ENCODE measurements at regions not wholly inside any gene's neighbourhood (a gene's known extent, or its start where the extent isn't known, plus 50 kb on each side); places are given as distances from the start of the nearest gene placed in this dataset.
A peak's percentile ranks its signal among the peaks of the same experiment; 100 is the strongest.

DNA sequence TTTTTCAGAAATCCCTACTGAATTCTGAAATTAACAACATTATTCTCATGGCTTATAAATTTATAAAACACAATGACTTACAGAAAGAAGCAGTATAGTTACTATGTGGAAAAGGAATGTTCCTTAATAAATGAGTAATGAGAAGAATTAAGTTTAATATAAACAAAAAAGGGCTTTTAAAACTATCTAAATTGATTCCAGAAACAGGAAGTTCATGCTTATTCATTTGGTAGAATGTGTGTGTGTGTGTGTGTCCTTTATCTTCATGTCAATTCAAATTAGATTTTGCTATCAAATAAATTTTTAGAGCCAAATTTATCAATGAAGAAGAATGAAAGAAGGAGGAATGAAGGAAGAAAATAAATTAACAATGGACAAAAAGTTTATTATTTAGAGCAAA, 440.8 kb upstream of the LRRTM4 start:
- Histone ChIP-seq H3K36me3 (ENCODE audit: control insufficient read depth in 1 of 2, insufficient read depth in 2 of 2, low read length in 2 of 2) (no peaks in the 10 kb centered on the region), H3K23ac (ENCODE audit: low read length) (no peak overlapping the region), H3K79me1 (ENCODE audit: low read length) (no peaks in the 10 kb centered on the region), H3K9ac (ENCODE audit: low read length) (no peak overlapping the region), H2BK12ac (ENCODE audit: low read length) (no peak overlapping the region), H2AFZ (ENCODE audit: insufficient read depth, low read length, poor library complexity) (no peak overlapping the region), H4K12ac (ENCODE audit: low read depth, low read length) (no peak overlapping the region), H2AK5ac (ENCODE audit: low read length) (no peak overlapping the region), H3K4ac (ENCODE audit: low read depth, low read length) (no peak overlapping the region), H3K27me3 (ENCODE audit: insufficient read depth, low read length) (no peaks in the 10 kb centered on the region), H2BK120ac (ENCODE audit: insufficient read depth, low read length, poor library complexity) (no peak overlapping the region), H4K91ac (ENCODE audit: low read depth, low read length) (no peak overlapping the region), H3K4me3 (ENCODE audit: low read depth, low read length) (no peak overlapping the region), H4K8ac (ENCODE audit: low read depth, low read length) (no peak overlapping the region), H3K9me3 (ENCODE audit: insufficient read depth, low read depth, low read length) (no peaks in the 10 kb centered on the region), H3K79me2 (ENCODE audit: control insufficient read depth, insufficient read depth, low read length, poor library complexity) (no peaks in the 10 kb centered on the region), H2BK5ac (ENCODE audit: low read depth, low read length, poor library complexity) (no peak overlapping the region), H3K27ac (ENCODE audit: low read depth, low read length) (no peak overlapping the region), H3K4me1 (ENCODE audit: control insufficient read depth in 1 of 2, insufficient read depth in 2 of 2, low read length in 2 of 2) (no peaks in the 10 kb centered on the region), H3K18ac (ENCODE audit: low read length) (no peak overlapping the region), H3K14ac (ENCODE audit: low read length) (no peak overlapping the region), H3K4me2 (ENCODE audit: low read length) (no peak overlapping the region)
- DNase-seq = no peak

DNA sequence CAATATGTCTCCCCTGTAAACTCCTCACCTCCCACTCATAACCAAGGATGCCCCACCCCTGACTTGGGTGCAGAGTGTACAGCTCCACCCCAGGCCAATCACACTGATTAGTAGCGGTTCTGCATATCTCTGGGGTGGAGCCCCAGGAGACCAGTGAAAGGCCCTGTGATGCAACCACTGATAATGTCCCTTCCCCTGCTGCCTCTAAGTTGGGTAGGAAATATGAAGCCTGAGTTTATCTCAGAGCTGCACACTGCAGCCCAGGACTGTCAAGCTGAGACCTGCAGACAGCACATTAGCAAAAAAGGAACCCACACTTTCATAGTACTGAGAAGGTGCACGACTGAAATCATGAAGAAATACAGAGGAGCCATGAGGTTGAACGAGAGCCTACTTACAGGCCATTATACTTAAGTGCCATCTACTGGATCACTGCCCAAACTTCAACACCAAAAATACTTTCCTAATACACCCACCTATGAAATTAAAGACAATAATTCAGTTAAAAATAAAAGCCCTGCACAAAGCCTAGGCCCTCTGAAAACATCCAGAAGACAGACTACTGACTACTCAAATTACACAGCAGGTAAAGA, 455.4 kb upstream of the LRRTM4 start:
- H3K27ac ChIP-seq (ENCODE audit: low read depth, low read length) = no peak overlapping the region
- H2BK120ac ChIP-seq (ENCODE audit: insufficient read depth, low read length, poor library complexity) = no peak overlapping the region
- no peak overlapping the region for H2AFZ ChIP-seq (ENCODE audit: insufficient read depth, low read length, poor library complexity)
- peaks cover 2% of the 10 kb centered on the region for H3K9me3 ChIP-seq (ENCODE audit: insufficient read depth, low read depth, low read length)
- no peak overlapping the region for H3K18ac ChIP-seq (ENCODE audit: low read length)
- no peak overlapping the region for H3K4me3 ChIP-seq (ENCODE audit: low read depth, low read length)
- peak in 1 of 2 donors; percentile 1 for DNase-seq
- no peaks in the 10 kb centered on the region for H3K79me1 ChIP-seq (ENCODE audit: low read length)
- H2BK5ac ChIP-seq (ENCODE audit: low read depth, low read length, poor library complexity) = no peak overlapping the region
- H3K4me1 ChIP-seq (ENCODE audit: control insufficient read depth in 1 of 2, insufficient read depth in 2 of 2, low read length in 2 of 2) = no peaks in the 10 kb centered on the region
- no peak overlapping the region for H2BK12ac ChIP-seq (ENCODE audit: low read length)
- no peak overlapping the region for H4K91ac ChIP-seq (ENCODE audit: low read depth, low read length)
- no peak overlapping the region for H3K23ac ChIP-seq (ENCODE audit: low read length)
- no peak overlapping the region for H3K4me2 ChIP-seq (ENCODE audit: low read length)
- WGBS (ENCODE audit: extremely low coverage, insufficient coverage, insufficient read length) = no CpG with 5 or more reads among the region's 3 CpGs
- H3K14ac ChIP-seq (ENCODE audit: low read length) = no peak overlapping the region
- H3K9ac ChIP-seq (ENCODE audit: low read length) = no peak overlapping the region
- no peaks in the 10 kb centered on the region for H3K36me3 ChIP-seq (ENCODE audit: control insufficient read depth in 1 of 2, insufficient read depth in 2 of 2, low read length in 2 of 2)
- H4K8ac ChIP-seq (ENCODE audit: low read depth, low read length) = no peak overlapping the region
- no peak overlapping the region for H3K4ac ChIP-seq (ENCODE audit: low read depth, low read length)
- no peaks in the 10 kb centered on the region for H3K79me2 ChIP-seq (ENCODE audit: control insufficient read depth, insufficient read depth, low read length, poor library complexity)
- no peak overlapping the region for H2AK5ac ChIP-seq (ENCODE audit: low read length)
- no peaks in the 10 kb centered on the region for H3K27me3 ChIP-seq (ENCODE audit: insufficient read depth, low read length)
- H4K12ac ChIP-seq (ENCODE audit: low read depth, low read length) = no peak overlapping the region

DNA sequence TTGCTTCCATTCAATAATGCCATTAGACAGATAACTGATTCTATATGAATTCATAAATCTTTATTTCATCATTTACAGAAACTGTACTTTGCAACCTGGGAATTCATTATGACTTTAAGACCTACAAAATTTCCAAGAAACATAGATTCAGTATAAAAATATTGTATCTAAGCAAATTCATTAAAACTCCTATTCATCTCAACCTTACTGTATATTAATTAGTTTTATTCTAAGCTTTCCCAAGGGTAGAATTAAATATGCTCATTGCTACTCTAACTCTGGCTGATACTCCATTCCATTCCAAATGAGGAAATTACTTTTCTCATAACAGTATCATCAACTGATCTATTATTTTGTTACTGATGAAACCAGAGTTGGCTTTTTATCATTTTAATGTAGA, 473.0 kb upstream of the LRRTM4 start:
- no peak overlapping the region for H3K27ac ChIP-seq (ENCODE audit: low read depth, low read length)
- no peaks in the 10 kb centered on the region for H3K36me3 ChIP-seq (ENCODE audit: control insufficient read depth in 1 of 2, insufficient read depth in 2 of 2, low read length in 2 of 2)
- no peak overlapping the region for H3K23ac ChIP-seq (ENCODE audit: low read length)
- H3K4me1 ChIP-seq (ENCODE audit: control insufficient read depth in 1 of 2, insufficient read depth in 2 of 2, low read length in 2 of 2) = no peaks in the 10 kb centered on the region
- H2BK5ac ChIP-seq (ENCODE audit: low read depth, low read length, poor library complexity) = no peak overlapping the region
- H3K79me1 ChIP-seq (ENCODE audit: low read length) = no peaks in the 10 kb centered on the region
- H3K79me2 ChIP-seq (ENCODE audit: control insufficient read depth, insufficient read depth, low read length, poor library complexity) = no peaks in the 10 kb centered on the region
- H2AFZ ChIP-seq (ENCODE audit: insufficient read depth, low read length, poor library complexity) = no peak overlapping the region
- H4K12ac ChIP-seq (ENCODE audit: low read depth, low read length) = no peak overlapping the region
- no peak overlapping the region for H3K14ac ChIP-seq (ENCODE audit: low read length)
- H2AK5ac ChIP-seq (ENCODE audit: low read length) = no peak overlapping the region
- no peak for DNase-seq
- no peak overlapping the region for H3K4ac ChIP-seq (ENCODE audit: low read depth, low read length)
- H2BK120ac ChIP-seq (ENCODE audit: insufficient read depth, low read length, poor library complexity) = no peak overlapping the region
- no peak overlapping the region for H2BK12ac ChIP-seq (ENCODE audit: low read length)
- no peak overlapping the region for H3K9ac ChIP-seq (ENCODE audit: low read length)
- no peaks in the 10 kb centered on the region for H3K27me3 ChIP-seq (ENCODE audit: insufficient read depth, low read length)
- H3K4me3 ChIP-seq (ENCODE audit: low read depth, low read length) = no peak overlapping the region
- no peak overlapping the region for H4K8ac ChIP-seq (ENCODE audit: low read depth, low read length)
- no peak overlapping the region for H4K91ac ChIP-seq (ENCODE audit: low read depth, low read length)
- H3K9me3 ChIP-seq (ENCODE audit: insufficient read depth, low read depth, low read length) = no peaks in the 10 kb centered on the region
- H3K4me2 ChIP-seq (ENCODE audit: low read length) = no peak overlapping the region
- no peak overlapping the region for H3K18ac ChIP-seq (ENCODE audit: low read length)

DNA sequence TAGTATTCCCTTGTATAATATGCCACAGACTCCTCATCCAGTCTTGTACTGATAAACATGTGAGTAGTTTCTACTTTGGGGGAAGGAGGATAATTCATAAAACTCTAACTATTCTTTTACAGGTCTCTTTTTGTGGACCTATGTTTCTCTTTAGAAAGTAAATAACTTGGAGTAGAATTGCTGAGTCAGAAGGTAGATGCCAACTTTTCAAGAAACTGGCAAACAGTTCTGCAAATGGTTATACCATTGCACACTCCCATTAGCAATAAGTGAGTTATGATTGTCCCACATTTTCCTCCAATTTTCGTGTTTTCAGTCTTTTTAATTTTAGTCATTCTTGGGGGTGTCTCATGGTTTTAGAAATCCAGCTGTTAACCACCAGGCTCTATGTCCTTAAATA, 477.2 kb upstream of the LRRTM4 start:
- no peak overlapping the region for H2AK5ac ChIP-seq (ENCODE audit: low read length)
- no peak overlapping the region for H3K4me3 ChIP-seq (ENCODE audit: low read depth, low read length)
- WGBS (ENCODE audit: extremely low coverage, insufficient coverage, insufficient read length) = no CpG with 5 or more reads among the region's 1 CpG
- no peaks in the 10 kb centered on the region for H3K4me1 ChIP-seq (ENCODE audit: control insufficient read depth in 1 of 2, insufficient read depth in 2 of 2, low read length in 2 of 2)
- no peaks in the 10 kb centered on the region for H3K27me3 ChIP-seq (ENCODE audit: insufficient read depth, low read length)
- H4K12ac ChIP-seq (ENCODE audit: low read depth, low read length) = no peak overlapping the region
- no peaks in the 10 kb centered on the region for H3K79me2 ChIP-seq (ENCODE audit: control insufficient read depth, insufficient read depth, low read length, poor library complexity)
- no peak overlapping the region for H3K4me2 ChIP-seq (ENCODE audit: low read length)
- H3K18ac ChIP-seq (ENCODE audit: low read length) = no peak overlapping the region
- no peaks in the 10 kb centered on the region for H3K9me3 ChIP-seq (ENCODE audit: insufficient read depth, low read depth, low read length)
- no peak overlapping the region for H2BK5ac ChIP-seq (ENCODE audit: low read depth, low read length, poor library complexity)
- H4K91ac ChIP-seq (ENCODE audit: low read depth, low read length) = no peak overlapping the region
- no peak overlapping the region for H3K23ac ChIP-seq (ENCODE audit: low read length)
- no peak overlapping the region for H3K14ac ChIP-seq (ENCODE audit: low read length)
- H2BK12ac ChIP-seq (ENCODE audit: low read length) = no peak overlapping the region
- no peak overlapping the region for H3K9ac ChIP-seq (ENCODE audit: low read length)
- no peak for DNase-seq
- no peak overlapping the region for H3K4ac ChIP-seq (ENCODE audit: low read depth, low read length)
- H4K8ac ChIP-seq (ENCODE audit: low read depth, low read length) = no peak overlapping the region
- H2AFZ ChIP-seq (ENCODE audit: insufficient read depth, low read length, poor library complexity) = no peak overlapping the region
- H2BK120ac ChIP-seq (ENCODE audit: insufficient read depth, low read length, poor library complexity) = no peak overlapping the region
- H3K36me3 ChIP-seq (ENCODE audit: control insufficient read depth in 1 of 2, insufficient read depth in 2 of 2, low read length in 2 of 2) = no peaks in the 10 kb centered on the region
- H3K27ac ChIP-seq (ENCODE audit: low read depth, low read length) = no peak overlapping the region
- H3K79me1 ChIP-seq (ENCODE audit: low read length) = no peaks in the 10 kb centered on the region

Measured in trophoblast cell (in vitro differentiated cells and primary cell).